Globus pallidus (tissue), 1 donor: ENCODE measurements at regions not wholly inside any gene's neighbourhood (a gene's known extent, or its start where the extent isn't known, plus 50 kb on each side); places are given as distances from the start of the nearest gene placed in this dataset.

ENCODE experiments used
- DNase-seq: peaks from one replicate; pipeline ENCODE4 v3.0.0-alpha.2; 2015; ENCODE audit warnings: low spot score

GRCh38 chr7:16144361-16144760 lies 277.0 kb downstream of the CRPPA start:
- no peak for DNase-seq

- no peak for DNase-seq
Measured at GRCh38 chr7:16137944-16138343, 283.4 kb downstream of the CRPPA start.

GRCh38 chr7:16136896-16137295 lies 284.4 kb downstream of the CRPPA start:
- no peak for DNase-seq

GRCh38 chr7:16135658-16136057 lies 285.7 kb downstream of the CRPPA start:
- DNase-seq: no peak

- no peak for DNase-seq
Measured at GRCh38 chr7:16130111-16131110, 290.9 kb downstream of the CRPPA start.

- no peak for DNase-seq
Measured at GRCh38 chr7:16129431-16130110, 291.8 kb downstream of the CRPPA start.

- DNase-seq: no peak
Measured at GRCh38 chr7:16123117-16123770, 298.1 kb downstream of the CRPPA start.

GRCh38 chr7:16121876-16122390 lies 299.4 kb downstream of the CRPPA start:
- no peak for DNase-seq

GRCh38 chr7:16115374-16115773 lies 306.0 kb downstream of the CRPPA start:
- DNase-seq: no peak

- DNase-seq: no peak
Measured at GRCh38 chr7:16114633-16115032, 306.7 kb downstream of the CRPPA start.

GRCh38 chr7:16114071-16114470 lies 307.3 kb downstream of the CRPPA start:
- DNase-seq: no peak

GRCh38 chr7:16113058-16113457 lies 308.3 kb downstream of the CRPPA start:
- no peak for DNase-seq

GRCh38 chr7:16106869-16107268 lies 314.5 kb downstream of the CRPPA start:
- no peak for DNase-seq

- no peak for DNase-seq
Measured at GRCh38 chr7:16106300-16106699, 315.0 kb downstream of the CRPPA start.

GRCh38 chr7:16099302-16099849 lies 322.0 kb downstream of the CRPPA start:
- no peak for DNase-seq

- DNase-seq: no peak
Measured at GRCh38 chr7:16098585-16099179, 322.7 kb downstream of the CRPPA start.

GRCh38 chr7:16098058-16098457 lies 323.3 kb downstream of the CRPPA start:
- DNase-seq: no peak

GRCh38 chr7:16095171-16095950 lies 326.0 kb downstream of the CRPPA start:
- no peak for DNase-seq

GRCh38 chr7:16094651-16095050 lies 326.7 kb downstream of the CRPPA start:
- no peak for DNase-seq

- no peak for DNase-seq
Measured at GRCh38 chr7:16092711-16093110, 328.6 kb downstream of the CRPPA start.
